KMS-11 (cell line): ENCODE measurements at regions not wholly inside any gene's neighbourhood (a gene's known extent, or its start where the extent isn't known, plus 50 kb on each side); places are given as distances from the start of the nearest gene placed in this dataset.

Experiments
- H2AFZ ChIP-seq: fragments of 200-600 bp; sonication (generic); 2 replicates; pipeline ENCODE4 v1.6.1; 2016; ENCODE audit warnings: antibody characterized with exemption, mixed run types, low read depth
- H3K27ac ChIP-seq: fragments of 200-600 bp; sonication (generic); 2 replicates; pipeline ENCODE4 v1.6.1; 2016; ENCODE audit warnings: mild to moderate bottlenecking, mixed run types
- H3K27me3 ChIP-seq: fragments of 200-600 bp; sonication (generic); 2 replicates; pipeline ENCODE4 v1.6.1; 2017; ENCODE audit warnings: mild to moderate bottlenecking, low read depth, mixed run types, moderate library complexity; ENCODE audit not compliant: insufficient read depth
- H3K36me3 ChIP-seq: fragments of 200-600 bp; sonication (generic); 2 replicates; pipeline ENCODE4 v1.6.1; 2017; ENCODE audit warnings: mild to moderate bottlenecking, mixed run types; ENCODE audit not compliant: insufficient read depth
- H3K4me1 ChIP-seq: fragments of 200-600 bp; sonication (generic); 2 replicates; pipeline ENCODE4 v1.6.1; 2016; ENCODE audit warnings: mild to moderate bottlenecking, low read depth, mixed run types; ENCODE audit not compliant: poor library complexity, severe bottlenecking
- H3K4me2 ChIP-seq: fragments of 200-600 bp; sonication (generic); 2 replicates; pipeline ENCODE4 v1.7.0; 2016; ENCODE audit warnings: mild to moderate bottlenecking, mixed run types
- H3K4me3 ChIP-seq: fragments of 200-600 bp; sonication (generic); IDR thresholded peaks from 2 replicates; pipeline ENCODE4 v1.6.1; 2017; ENCODE audit warnings: low read depth, low read length, mixed read lengths; ENCODE audit not compliant: insufficient read depth
- H3K79me2 ChIP-seq: fragments of 200-600 bp; sonication (generic); 2 replicates; pipeline ENCODE4 v1.6.1; 2016; ENCODE audit warnings: low read depth, mixed run types; ENCODE audit not compliant: insufficient read depth
- H3K9ac ChIP-seq: fragments of 200-600 bp; sonication (generic); 2 replicates; pipeline ENCODE4 v1.6.1; 2016; ENCODE audit warnings: mild to moderate bottlenecking, mixed run types
- H4K20me1 ChIP-seq: fragments of 200-600 bp; sonication (generic); 2 replicates; pipeline ENCODE4 v1.6.1; 2016; ENCODE audit warnings: mild to moderate bottlenecking, mixed run types; ENCODE audit not compliant: insufficient read depth
- TF ChIP-seq, protein P1 (sequence below): fragments of 200-600 bp; sonication (generic); conservative IDR thresholded peaks from 2 replicates; pipeline ENCODE4 v1.6.1; 2017; ENCODE audit warnings: low read depth, mild to moderate bottlenecking, antibody characterized with exemption, low read length, moderate library complexity, mixed read lengths

DNA sequence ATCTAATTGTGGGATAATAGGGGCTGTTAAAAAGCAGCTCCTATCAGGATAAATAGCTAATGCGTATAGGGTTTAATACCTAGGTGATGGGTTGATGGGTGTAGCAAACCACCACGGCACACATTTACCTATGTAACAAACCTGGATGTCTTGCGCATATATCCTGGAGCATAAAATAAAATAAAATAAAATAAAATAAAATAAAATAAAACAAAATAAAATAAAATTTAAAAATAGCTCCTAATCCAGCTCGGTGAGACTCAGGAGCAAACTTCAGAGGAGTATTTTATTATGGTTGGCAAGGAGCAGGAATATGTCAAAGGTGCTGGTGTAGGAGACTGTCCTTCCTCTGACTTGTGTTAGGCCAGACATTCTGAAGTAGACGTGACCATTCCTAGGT lies 721.0 kb downstream of the BCL11B start:
- no peak overlapping the region for H3K4me3 ChIP-seq
- no peaks in the 10 kb centered on the region for H3K4me1 ChIP-seq
- no peak overlapping the region for H3K4me2 ChIP-seq
- H3K36me3 ChIP-seq = no peaks in the 10 kb centered on the region
- H3K79me2 ChIP-seq = no peaks in the 10 kb centered on the region
- no peak overlapping the region for H3K9ac ChIP-seq
- TF ChIP-seq, protein P1, sequence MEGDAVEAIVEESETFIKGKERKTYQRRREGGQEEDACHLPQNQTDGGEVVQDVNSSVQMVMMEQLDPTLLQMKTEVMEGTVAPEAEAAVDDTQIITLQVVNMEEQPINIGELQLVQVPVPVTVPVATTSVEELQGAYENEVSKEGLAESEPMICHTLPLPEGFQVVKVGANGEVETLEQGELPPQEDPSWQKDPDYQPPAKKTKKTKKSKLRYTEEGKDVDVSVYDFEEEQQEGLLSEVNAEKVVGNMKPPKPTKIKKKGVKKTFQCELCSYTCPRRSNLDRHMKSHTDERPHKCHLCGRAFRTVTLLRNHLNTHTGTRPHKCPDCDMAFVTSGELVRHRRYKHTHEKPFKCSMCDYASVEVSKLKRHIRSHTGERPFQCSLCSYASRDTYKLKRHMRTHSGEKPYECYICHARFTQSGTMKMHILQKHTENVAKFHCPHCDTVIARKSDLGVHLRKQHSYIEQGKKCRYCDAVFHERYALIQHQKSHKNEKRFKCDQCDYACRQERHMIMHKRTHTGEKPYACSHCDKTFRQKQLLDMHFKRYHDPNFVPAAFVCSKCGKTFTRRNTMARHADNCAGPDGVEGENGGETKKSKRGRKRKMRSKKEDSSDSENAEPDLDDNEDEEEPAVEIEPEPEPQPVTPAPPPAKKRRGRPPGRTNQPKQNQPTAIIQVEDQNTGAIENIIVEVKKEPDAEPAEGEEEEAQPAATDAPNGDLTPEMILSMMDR = no peak
- H2AFZ ChIP-seq = no peak overlapping the region
- no peaks in the 10 kb centered on the region for H4K20me1 ChIP-seq
- H3K27ac ChIP-seq = no peak overlapping the region
- H3K27me3 ChIP-seq = no peaks in the 10 kb centered on the region

DNA sequence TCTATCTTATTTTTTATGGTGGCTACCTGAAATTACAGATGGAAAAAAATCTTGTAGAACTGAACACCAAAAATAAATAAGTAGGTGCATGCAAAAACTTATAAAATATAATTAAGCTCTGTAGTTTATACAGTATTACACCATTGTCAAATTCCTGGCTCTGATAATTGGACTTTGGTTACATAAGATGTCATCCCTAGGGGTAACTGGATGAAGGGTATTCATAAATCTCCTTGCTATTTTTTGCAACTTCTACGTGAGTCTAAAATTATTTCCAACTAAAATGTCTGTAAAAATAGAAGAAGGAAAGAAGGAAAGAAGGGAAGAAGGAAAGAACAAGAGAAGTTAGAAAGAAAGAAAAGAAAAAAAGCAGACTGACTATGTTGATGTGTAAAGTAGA lies 716.6 kb downstream of the BCL11B start:
- H3K27me3 ChIP-seq = no peaks in the 10 kb centered on the region
- H3K4me3 ChIP-seq = no peak overlapping the region
- no peak overlapping the region for H3K9ac ChIP-seq
- no peaks in the 10 kb centered on the region for H4K20me1 ChIP-seq
- H3K4me2 ChIP-seq = no peak overlapping the region
- no peak overlapping the region for H2AFZ ChIP-seq
- H3K79me2 ChIP-seq = no peaks in the 10 kb centered on the region
- TF ChIP-seq, protein P1 = no peak
- H3K36me3 ChIP-seq = no peaks in the 10 kb centered on the region
- no peak overlapping the region for H3K27ac ChIP-seq
- no peaks in the 10 kb centered on the region for H3K4me1 ChIP-seq

DNA sequence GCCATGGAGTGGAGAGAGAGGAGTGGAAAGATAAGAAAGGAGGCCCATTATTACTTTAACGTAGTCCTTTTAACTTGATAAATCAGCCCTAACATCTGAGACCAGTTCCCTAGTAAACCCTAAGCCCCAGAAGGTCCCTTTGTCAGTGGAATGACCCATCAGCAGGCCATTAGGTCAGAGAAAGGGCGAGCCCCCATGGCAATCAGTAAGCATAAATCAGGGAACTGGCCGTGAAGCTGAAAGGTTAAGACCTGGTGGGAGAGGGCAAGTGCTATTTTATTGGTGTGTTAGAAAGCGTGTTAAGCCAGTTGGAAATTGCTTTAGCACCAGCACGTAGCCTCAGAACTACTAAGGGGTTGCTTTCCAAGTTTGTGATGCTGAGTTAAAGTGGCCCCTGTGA lies 708.0 kb downstream of the BCL11B start:
- Histone ChIP-seq H3K9ac (no peak overlapping the region), H3K79me2 (no peaks in the 10 kb centered on the region), H3K4me1 (no peaks in the 10 kb centered on the region), H3K4me2 (no peak overlapping the region), H3K4me3 (no peak overlapping the region), H2AFZ (no peak overlapping the region), H3K27me3 (no peaks in the 10 kb centered on the region), H3K36me3 (no peaks in the 10 kb centered on the region), H3K27ac (no peak overlapping the region), H4K20me1 (no peaks in the 10 kb centered on the region)
- TF ChIP-seq, protein P1 = no peak

DNA sequence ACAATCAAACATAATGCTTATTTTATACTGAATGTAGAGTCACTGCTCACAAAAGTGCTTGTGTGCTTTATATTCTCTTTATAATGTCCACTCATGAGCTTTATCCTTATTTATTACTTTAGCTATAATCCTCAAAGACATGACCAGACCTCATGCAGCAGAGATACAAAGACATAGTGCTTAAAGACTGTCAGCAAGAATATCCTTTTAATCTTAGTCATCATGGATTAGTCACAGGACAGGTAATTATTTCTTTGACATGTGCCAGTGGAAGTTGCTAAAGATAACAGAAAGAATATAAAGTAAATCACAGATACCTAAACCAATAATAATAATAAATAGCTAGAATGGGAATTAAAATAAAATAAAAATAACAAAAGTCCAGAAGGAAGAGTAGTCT lies 707.5 kb downstream of the BCL11B start:
- Histone ChIP-seq H3K27me3 (no peaks in the 10 kb centered on the region), H2AFZ (no peak overlapping the region)

More for the DNA sequence above, 707.5 kb downstream of the BCL11B start:
- Histone ChIP-seq H3K79me2 (no peaks in the 10 kb centered on the region), H3K4me2 (no peak overlapping the region), H3K9ac (no peak overlapping the region), H3K27ac (no peak overlapping the region), H4K20me1 (no peaks in the 10 kb centered on the region), H3K36me3 (no peaks in the 10 kb centered on the region), H3K4me3 (no peak overlapping the region), H3K4me1 (no peaks in the 10 kb centered on the region)
- TF ChIP-seq, protein P1 = no peak
